ENCODE measurements at regions not wholly inside any gene's neighbourhood (a gene's known extent, or its start where the extent isn't known, plus 50 kb on each side); places are given as distances from the start of the nearest gene placed in this dataset.
"Not testable (repeated sequence)": the region's sequence is repeated elsewhere in the genome, so short reads cannot be mapped to it uniquely, and the experiment has no call there.

DNA sequence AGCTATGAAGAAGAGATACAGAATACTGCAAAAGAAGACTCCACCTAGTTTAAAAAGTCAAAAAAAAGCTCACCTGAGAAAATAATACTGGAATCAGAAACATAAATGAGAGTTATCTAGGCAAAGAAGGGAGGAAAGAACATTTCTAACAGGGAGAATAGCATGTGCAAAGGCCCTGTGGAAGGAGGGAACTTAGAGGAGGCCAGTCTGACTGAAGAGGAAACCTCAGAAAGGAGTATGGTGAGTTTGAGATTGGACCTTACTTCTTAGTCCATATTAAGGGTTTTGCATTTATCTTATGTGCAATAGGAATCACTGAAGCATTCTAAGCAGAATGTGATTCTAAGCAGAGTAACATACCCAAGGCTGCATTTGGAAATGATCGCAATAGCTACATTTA lies 193.2 kb downstream of the LNPK start:
- no peaks in the 10 kb centered on the region for H3K36me3 ChIP-seq (ENCODE audit: control insufficient read depth in 1 of 2, insufficient read depth in 2 of 2, low read length in 2 of 2)
- H3K4me1 ChIP-seq (ENCODE audit: control insufficient read depth in 1 of 2, insufficient read depth in 2 of 2, low read length in 2 of 2): no peaks in the 10 kb centered on the region

DNA sequence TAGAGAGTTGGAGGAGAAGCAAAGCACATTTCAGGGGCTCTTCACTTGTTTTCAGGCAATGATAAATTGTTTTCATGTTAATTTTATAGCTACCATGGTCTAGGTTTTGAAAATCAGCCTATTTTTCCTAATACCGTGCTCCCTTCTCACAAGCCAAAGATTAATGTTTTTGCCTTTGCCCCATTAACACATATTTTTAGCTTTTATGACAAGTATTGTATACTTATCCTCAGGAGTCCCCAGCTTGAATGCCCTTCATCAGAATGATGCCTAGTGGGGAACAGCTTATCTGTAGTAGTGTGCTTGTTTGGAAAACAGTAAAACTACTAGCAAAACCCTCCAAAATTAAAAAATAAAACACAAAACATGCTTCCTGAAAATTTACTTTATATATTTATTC lies 194.0 kb downstream of the LNPK start:
- Histone ChIP-seq H3K4me1 (ENCODE audit: control insufficient read depth in 1 of 2, insufficient read depth in 2 of 2, low read length in 2 of 2) (no peaks in the 10 kb centered on the region), H3K27ac (ENCODE audit: low read depth, low read length) (no peak overlapping the region), H3K4me3 (ENCODE audit: low read depth in 1 of 2, low read length in 2 of 2) (no peak overlapping the region), H3K27me3 (ENCODE audit: control insufficient read depth in 1 of 2, insufficient read depth in 2 of 2, low read length in 2 of 2) (no peaks in the 10 kb centered on the region), H3K9me3 (ENCODE audit: control insufficient read depth in 1 of 2, low read length in 2 of 2) (no peaks in the 10 kb centered on the region), H3K9ac (ENCODE audit: low read depth in 1 of 2, low read length in 2 of 2) (no peak overlapping the region), H3K36me3 (ENCODE audit: control insufficient read depth in 1 of 2, insufficient read depth in 2 of 2, low read length in 2 of 2) (no peaks in the 10 kb centered on the region)

More for the DNA sequence above, 193.2 kb downstream of the LNPK start:
- no peak overlapping the region for H3K9ac ChIP-seq (ENCODE audit: low read depth in 1 of 2, low read length in 2 of 2)
- no peak overlapping the region for H3K4me3 ChIP-seq (ENCODE audit: low read depth in 1 of 2, low read length in 2 of 2)
- no peaks in the 10 kb centered on the region for H3K27me3 ChIP-seq (ENCODE audit: control insufficient read depth in 1 of 2, insufficient read depth in 2 of 2, low read length in 2 of 2)
- H3K9me3 ChIP-seq (ENCODE audit: control insufficient read depth in 1 of 2, low read length in 2 of 2): no peaks in the 10 kb centered on the region
- H3K27ac ChIP-seq (ENCODE audit: low read depth, low read length): no peak overlapping the region

- Histone ChIP-seq H3K36me3 (ENCODE audit: control insufficient read depth in 1 of 2, insufficient read depth in 2 of 2, low read length in 2 of 2) (no peaks in the 10 kb centered on the region), H3K9me3 (ENCODE audit: control insufficient read depth in 1 of 2, low read length in 2 of 2) (no peaks in the 10 kb centered on the region), H3K4me1 (ENCODE audit: control insufficient read depth in 1 of 2, insufficient read depth in 2 of 2, low read length in 2 of 2) (no peaks in the 10 kb centered on the region), H3K27ac (ENCODE audit: low read depth, low read length) (no peak overlapping the region), H3K4me3 (ENCODE audit: low read depth in 1 of 2, low read length in 2 of 2) (no peak overlapping the region), H3K27me3 (ENCODE audit: control insufficient read depth in 1 of 2, insufficient read depth in 2 of 2, low read length in 2 of 2) (no peaks in the 10 kb centered on the region), H3K9ac (ENCODE audit: low read depth in 1 of 2, low read length in 2 of 2) (no peak overlapping the region)
Observed at GRCh38 chr2:175807031-175807873, 194.8 kb downstream of the LNPK start.

- Histone ChIP-seq H3K9ac (ENCODE audit: low read depth in 1 of 2, low read length in 2 of 2) (no peak overlapping the region), H3K36me3 (ENCODE audit: control insufficient read depth in 1 of 2, insufficient read depth in 2 of 2, low read length in 2 of 2) (no peaks in the 10 kb centered on the region), H3K27me3 (ENCODE audit: control insufficient read depth in 1 of 2, insufficient read depth in 2 of 2, low read length in 2 of 2) (no peaks in the 10 kb centered on the region), H3K27ac (ENCODE audit: low read depth, low read length) (no peak overlapping the region), H3K4me3 (ENCODE audit: low read depth in 1 of 2, low read length in 2 of 2) (no peak overlapping the region), H3K4me1 (ENCODE audit: control insufficient read depth in 1 of 2, insufficient read depth in 2 of 2, low read length in 2 of 2) (no peaks in the 10 kb centered on the region), H3K9me3 (ENCODE audit: control insufficient read depth in 1 of 2, low read length in 2 of 2) (no peaks in the 10 kb centered on the region)
Observed at GRCh38 chr2:175806570-175806969, 195.5 kb downstream of the LNPK start.

GRCh38 chr2:175806125-175806490 lies 196.0 kb downstream of the LNPK start:
- Histone ChIP-seq H3K9ac (ENCODE audit: low read depth in 1 of 2, low read length in 2 of 2) (no peak overlapping the region), H3K4me3 (ENCODE audit: low read depth in 1 of 2, low read length in 2 of 2) (no peak overlapping the region), H3K9me3 (ENCODE audit: control insufficient read depth in 1 of 2, low read length in 2 of 2) (no peaks in the 10 kb centered on the region), H3K36me3 (ENCODE audit: control insufficient read depth in 1 of 2, insufficient read depth in 2 of 2, low read length in 2 of 2) (no peaks in the 10 kb centered on the region), H3K4me1 (ENCODE audit: control insufficient read depth in 1 of 2, insufficient read depth in 2 of 2, low read length in 2 of 2) (no peaks in the 10 kb centered on the region), H3K27ac (ENCODE audit: low read depth, low read length) (no peak overlapping the region), H3K27me3 (ENCODE audit: control insufficient read depth in 1 of 2, insufficient read depth in 2 of 2, low read length in 2 of 2) (no peaks in the 10 kb centered on the region)

DNA sequence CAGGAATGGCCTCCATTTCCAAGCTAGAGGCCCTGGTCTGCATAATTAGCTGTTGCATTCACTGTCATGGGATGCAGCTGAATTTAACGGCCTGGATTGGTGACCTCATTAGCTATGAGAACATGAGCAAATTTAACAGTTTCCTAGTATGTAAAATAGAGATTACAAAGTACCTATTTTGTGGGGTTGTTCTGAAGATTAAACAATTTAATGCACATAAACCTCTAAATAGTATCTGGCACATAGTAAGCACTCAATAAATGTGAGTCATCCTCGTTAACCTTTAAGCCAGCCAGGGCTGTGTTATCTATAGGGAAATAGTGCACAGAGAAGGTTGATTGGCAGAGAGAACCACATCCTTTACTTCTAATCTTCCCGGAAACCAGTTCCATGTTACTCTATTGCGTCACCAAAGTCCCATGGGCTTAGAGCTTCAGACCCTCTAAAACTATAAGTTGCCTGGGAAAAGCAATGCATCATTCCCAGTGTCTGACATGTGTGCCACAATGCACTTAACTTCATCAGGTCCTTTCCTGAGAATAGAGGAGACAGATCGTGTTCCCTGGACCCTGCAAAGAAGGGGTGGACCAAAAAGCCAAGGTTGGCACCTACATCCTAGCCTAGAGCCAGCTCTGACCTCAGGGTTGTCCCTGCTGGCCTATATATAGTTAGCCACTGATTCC lies 196.5 kb downstream of the LNPK start:
- Histone ChIP-seq H3K4me3 (ENCODE audit: low read depth in 1 of 2, low read length in 2 of 2) (no peak overlapping the region), H3K27me3 (ENCODE audit: control insufficient read depth in 1 of 2, insufficient read depth in 2 of 2, low read length in 2 of 2) (no peaks in the 10 kb centered on the region), H3K36me3 (ENCODE audit: control insufficient read depth in 1 of 2, insufficient read depth in 2 of 2, low read length in 2 of 2) (no peaks in the 10 kb centered on the region), H3K27ac (ENCODE audit: low read depth, low read length) (no peak overlapping the region), H3K9me3 (ENCODE audit: control insufficient read depth in 1 of 2, low read length in 2 of 2) (no peaks in the 10 kb centered on the region), H3K4me1 (ENCODE audit: control insufficient read depth in 1 of 2, insufficient read depth in 2 of 2, low read length in 2 of 2) (no peaks in the 10 kb centered on the region), H3K9ac (ENCODE audit: low read depth in 1 of 2, low read length in 2 of 2) (no peak overlapping the region)

- Histone ChIP-seq H3K9me3 (ENCODE audit: control insufficient read depth in 1 of 2, low read length in 2 of 2) (no peaks in the 10 kb centered on the region), H3K4me1 (ENCODE audit: control insufficient read depth in 1 of 2, insufficient read depth in 2 of 2, low read length in 2 of 2) (no peaks in the 10 kb centered on the region), H3K27me3 (ENCODE audit: control insufficient read depth in 1 of 2, insufficient read depth in 2 of 2, low read length in 2 of 2) (peaks cover 0 to 3% of the 10 kb centered on the region in 2 donors), H3K36me3 (ENCODE audit: control insufficient read depth in 1 of 2, insufficient read depth in 2 of 2, low read length in 2 of 2) (no peaks in the 10 kb centered on the region), H3K4me3 (ENCODE audit: low read depth in 1 of 2, low read length in 2 of 2) (no peak overlapping the region), H3K9ac (ENCODE audit: low read depth in 1 of 2, low read length in 2 of 2) (no peak overlapping the region), H3K27ac (ENCODE audit: low read depth, low read length) (no peak overlapping the region)
Observed at GRCh38 chr2:175804122-175804521, 197.9 kb downstream of the LNPK start.

- peaks cover 0 to 11% of the 10 kb centered on the region in 2 donors for H3K9me3 ChIP-seq (ENCODE audit: control insufficient read depth in 1 of 2, low read length in 2 of 2)
- not testable (repeated sequence) for H3K27ac ChIP-seq (ENCODE audit: low read depth, low read length); H3K9ac ChIP-seq (ENCODE audit: low read depth in 1 of 2, low read length in 2 of 2); H3K4me1 ChIP-seq (ENCODE audit: control insufficient read depth in 1 of 2, insufficient read depth in 2 of 2, low read length in 2 of 2); H3K4me3 ChIP-seq (ENCODE audit: low read depth in 1 of 2, low read length in 2 of 2); H3K27me3 ChIP-seq (ENCODE audit: control insufficient read depth in 1 of 2, insufficient read depth in 2 of 2, low read length in 2 of 2); H3K36me3 ChIP-seq (ENCODE audit: control insufficient read depth in 1 of 2, insufficient read depth in 2 of 2, low read length in 2 of 2)
Observed at GRCh38 chr2:175796422-175796821, 205.6 kb downstream of the LNPK start.

GRCh38 chr2:175793648-175794047 lies 208.4 kb downstream of the LNPK start:
- no peaks in the 10 kb centered on the region for H3K36me3 ChIP-seq (ENCODE audit: control insufficient read depth in 1 of 2, insufficient read depth in 2 of 2, low read length in 2 of 2)
- peaks cover 0 to 11% of the 10 kb centered on the region in 2 donors for H3K9me3 ChIP-seq (ENCODE audit: control insufficient read depth in 1 of 2, low read length in 2 of 2)
- H3K27me3 ChIP-seq (ENCODE audit: control insufficient read depth in 1 of 2, insufficient read depth in 2 of 2, low read length in 2 of 2): no peaks in the 10 kb centered on the region
- H3K27ac ChIP-seq (ENCODE audit: low read depth, low read length): no peak overlapping the region
- H3K4me3 ChIP-seq (ENCODE audit: low read depth in 1 of 2, low read length in 2 of 2): no peak overlapping the region
- H3K9ac ChIP-seq (ENCODE audit: low read depth in 1 of 2, low read length in 2 of 2): no peak overlapping the region
- no peaks in the 10 kb centered on the region for H3K4me1 ChIP-seq (ENCODE audit: control insufficient read depth in 1 of 2, insufficient read depth in 2 of 2, low read length in 2 of 2)

GRCh38 chr2:175792881-175793280 lies 209.2 kb downstream of the LNPK start:
- Histone ChIP-seq H3K4me1 (ENCODE audit: control insufficient read depth in 1 of 2, insufficient read depth in 2 of 2, low read length in 2 of 2) (no peaks in the 10 kb centered on the region), H3K9ac (ENCODE audit: low read depth in 1 of 2, low read length in 2 of 2) (no peak overlapping the region), H3K36me3 (ENCODE audit: control insufficient read depth in 1 of 2, insufficient read depth in 2 of 2, low read length in 2 of 2) (no peaks in the 10 kb centered on the region), H3K27me3 (ENCODE audit: control insufficient read depth in 1 of 2, insufficient read depth in 2 of 2, low read length in 2 of 2) (peaks cover 0 to under 1% of the 10 kb centered on the region in 2 donors), H3K9me3 (ENCODE audit: control insufficient read depth in 1 of 2, low read length in 2 of 2) (peaks cover 0 to 11% of the 10 kb centered on the region in 2 donors), H3K4me3 (ENCODE audit: low read depth in 1 of 2, low read length in 2 of 2) (no peak overlapping the region), H3K27ac (ENCODE audit: low read depth, low read length) (no peak overlapping the region)
